ENCODE measurements at regions not wholly inside any gene's neighbourhood (a gene's known extent, or its start where the extent isn't known, plus 50 kb on each side); places are given as distances from the start of the nearest gene placed in this dataset.

GRCh38 chr6:167467282-167467681 lies 142.4 kb downstream of the TTLL2 start:
- TF ChIP-seq ZNF274 (IDR thresholded peaks at IDR 0.05; ENCODE audit: low read depth, low read length) (no peak), POLR2AphosphoS5 (IDR thresholded peaks at IDR 0.05; ENCODE audit: low read depth, low read length) (no peak), CEBPB (IDR thresholded peaks at IDR 0.05; ENCODE audit: low read depth) (no peak), EZH2 (IDR thresholded peaks at IDR 0.05) (no peak), POLR2A (IDR thresholded peaks at IDR 0.05; ENCODE audit: borderline replicate concordance, extremely low read depth, insufficient read depth, insufficient read length) (no peak), EZH2phosphoT487 (IDR thresholded peaks at IDR 0.05; ENCODE audit: borderline replicate concordance) (no peak), JUND (IDR thresholded peaks at IDR 0.05) (no peak), YY1 (IDR thresholded peaks at IDR 0.05; ENCODE audit: extremely low read depth, insufficient replicate concordance, low read depth, low read length) (no peak)
- TF ChIP-seq, protein P1, sequence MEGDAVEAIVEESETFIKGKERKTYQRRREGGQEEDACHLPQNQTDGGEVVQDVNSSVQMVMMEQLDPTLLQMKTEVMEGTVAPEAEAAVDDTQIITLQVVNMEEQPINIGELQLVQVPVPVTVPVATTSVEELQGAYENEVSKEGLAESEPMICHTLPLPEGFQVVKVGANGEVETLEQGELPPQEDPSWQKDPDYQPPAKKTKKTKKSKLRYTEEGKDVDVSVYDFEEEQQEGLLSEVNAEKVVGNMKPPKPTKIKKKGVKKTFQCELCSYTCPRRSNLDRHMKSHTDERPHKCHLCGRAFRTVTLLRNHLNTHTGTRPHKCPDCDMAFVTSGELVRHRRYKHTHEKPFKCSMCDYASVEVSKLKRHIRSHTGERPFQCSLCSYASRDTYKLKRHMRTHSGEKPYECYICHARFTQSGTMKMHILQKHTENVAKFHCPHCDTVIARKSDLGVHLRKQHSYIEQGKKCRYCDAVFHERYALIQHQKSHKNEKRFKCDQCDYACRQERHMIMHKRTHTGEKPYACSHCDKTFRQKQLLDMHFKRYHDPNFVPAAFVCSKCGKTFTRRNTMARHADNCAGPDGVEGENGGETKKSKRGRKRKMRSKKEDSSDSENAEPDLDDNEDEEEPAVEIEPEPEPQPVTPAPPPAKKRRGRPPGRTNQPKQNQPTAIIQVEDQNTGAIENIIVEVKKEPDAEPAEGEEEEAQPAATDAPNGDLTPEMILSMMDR (IDR thresholded peaks at IDR 0.05 in 2 of 3, conservative IDR thresholded peaks at IDR 0.05 in 1 of 3; ENCODE audit: borderline replicate concordance in 1 of 3, insufficient read depth in 1 of 3, low read depth in 2 of 3, low read length in 2 of 3): no peak
- TF ChIP-seq, protein P2, sequence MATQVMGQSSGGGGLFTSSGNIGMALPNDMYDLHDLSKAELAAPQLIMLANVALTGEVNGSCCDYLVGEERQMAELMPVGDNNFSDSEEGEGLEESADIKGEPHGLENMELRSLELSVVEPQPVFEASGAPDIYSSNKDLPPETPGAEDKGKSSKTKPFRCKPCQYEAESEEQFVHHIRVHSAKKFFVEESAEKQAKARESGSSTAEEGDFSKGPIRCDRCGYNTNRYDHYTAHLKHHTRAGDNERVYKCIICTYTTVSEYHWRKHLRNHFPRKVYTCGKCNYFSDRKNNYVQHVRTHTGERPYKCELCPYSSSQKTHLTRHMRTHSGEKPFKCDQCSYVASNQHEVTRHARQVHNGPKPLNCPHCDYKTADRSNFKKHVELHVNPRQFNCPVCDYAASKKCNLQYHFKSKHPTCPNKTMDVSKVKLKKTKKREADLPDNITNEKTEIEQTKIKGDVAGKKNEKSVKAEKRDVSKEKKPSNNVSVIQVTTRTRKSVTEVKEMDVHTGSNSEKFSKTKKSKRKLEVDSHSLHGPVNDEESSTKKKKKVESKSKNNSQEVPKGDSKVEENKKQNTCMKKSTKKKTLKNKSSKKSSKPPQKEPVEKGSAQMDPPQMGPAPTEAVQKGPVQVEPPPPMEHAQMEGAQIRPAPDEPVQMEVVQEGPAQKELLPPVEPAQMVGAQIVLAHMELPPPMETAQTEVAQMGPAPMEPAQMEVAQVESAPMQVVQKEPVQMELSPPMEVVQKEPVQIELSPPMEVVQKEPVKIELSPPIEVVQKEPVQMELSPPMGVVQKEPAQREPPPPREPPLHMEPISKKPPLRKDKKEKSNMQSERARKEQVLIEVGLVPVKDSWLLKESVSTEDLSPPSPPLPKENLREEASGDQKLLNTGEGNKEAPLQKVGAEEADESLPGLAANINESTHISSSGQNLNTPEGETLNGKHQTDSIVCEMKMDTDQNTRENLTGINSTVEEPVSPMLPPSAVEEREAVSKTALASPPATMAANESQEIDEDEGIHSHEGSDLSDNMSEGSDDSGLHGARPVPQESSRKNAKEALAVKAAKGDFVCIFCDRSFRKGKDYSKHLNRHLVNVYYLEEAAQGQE (IDR thresholded peaks at IDR 0.05; ENCODE audit: low read depth): no peak
- TF ChIP-seq, protein P3, sequence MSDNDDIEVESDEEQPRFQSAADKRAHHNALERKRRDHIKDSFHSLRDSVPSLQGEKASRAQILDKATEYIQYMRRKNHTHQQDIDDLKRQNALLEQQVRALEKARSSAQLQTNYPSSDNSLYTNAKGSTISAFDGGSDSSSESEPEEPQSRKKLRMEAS (IDR thresholded peaks at IDR 0.05): no peak

Measured in HCT116 (cell line).